Mesenchymal stem cell (in vitro differentiated cells and primary cell): ENCODE measurements at regions not wholly inside any gene's neighbourhood (a gene's known extent, or its start where the extent isn't known, plus 50 kb on each side); places are given as distances from the start of the nearest gene placed in this dataset.

Experiments
- DNase-seq: peaks from one replicate; pipeline ENCODE4 v3.0.0-alpha.2; 2013
- H2AFZ ChIP-seq: one replicate; pipeline ENCODE4 v1.6.1; 2013; ENCODE audit warnings: low read depth, mild to moderate bottlenecking, control low read depth, inconsistent platforms, low read length, moderate library complexity
- H2AK5ac ChIP-seq: 2 replicates; pipeline ENCODE4 v1.6.1; 2013; ENCODE audit warnings: low read length, moderate library complexity, mild to moderate bottlenecking, inconsistent platforms; ENCODE audit not compliant: severe bottlenecking
- H2BK120ac ChIP-seq: one replicate; pipeline ENCODE4 v1.6.1; 2013; ENCODE audit warnings: low read depth, mild to moderate bottlenecking, inconsistent platforms, low read length, moderate library complexity
- H2BK12ac ChIP-seq, 2 experiments: one replicate each; pipeline ENCODE4 v1.6.1; 2013; ENCODE audit warnings: inconsistent platforms in 2 of 2, low read length in 2 of 2, mild to moderate bottlenecking in 2 of 2, moderate library complexity in 2 of 2, control low read depth in 1 of 2
- H2BK15ac ChIP-seq: one replicate; pipeline ENCODE4 v1.6.1; 2013; ENCODE audit warnings: mild to moderate bottlenecking, low read depth, inconsistent platforms; ENCODE audit not compliant: poor library complexity, severe bottlenecking
- H2BK5ac ChIP-seq: 2 replicates; pipeline ENCODE4 v1.6.1; 2013; ENCODE audit warnings: low read depth, mild to moderate bottlenecking, low read length, control low read depth, inconsistent platforms; ENCODE audit not compliant: poor library complexity, severe bottlenecking
- H3K14ac ChIP-seq, 2 experiments: one replicate each; pipeline ENCODE4 v1.6.1; 2013; ENCODE audit warnings: inconsistent platforms in 2 of 2, low read length in 2 of 2, control low read depth in 1 of 2, mild to moderate bottlenecking in 1 of 2, moderate library complexity in 1 of 2
- H3K18ac ChIP-seq, 2 experiments: one replicate each; pipeline ENCODE4 v1.6.1; 2013; ENCODE audit warnings: inconsistent platforms in 2 of 2, low read length in 2 of 2, control low read depth in 1 of 2, low read depth in 1 of 2, mild to moderate bottlenecking in 1 of 2
- H3K23ac ChIP-seq, 2 experiments: one replicate each; pipeline ENCODE4 v1.6.1; 2013; ENCODE audit warnings: inconsistent platforms in 2 of 2, low read length in 2 of 2, mild to moderate bottlenecking in 2 of 2, moderate library complexity in 2 of 2, control low read depth in 1 of 2
- H3K27ac ChIP-seq: 2 replicates; pipeline ENCODE4 v1.5.1; 2013; ENCODE audit warnings: mild to moderate bottlenecking, moderate library complexity, low read length, control low read depth, inconsistent platforms; ENCODE audit not compliant: poor library complexity, severe bottlenecking
- H3K27me3 ChIP-seq, 2 experiments: 2 replicates each; pipeline versions ENCODE4 v1.6.1 to v1.7.0; 2013; ENCODE audit warnings: low read length in 2 of 2, mild to moderate bottlenecking in 2 of 2, moderate library complexity in 2 of 2, control low read depth in 1 of 2, inconsistent platforms in 1 of 2; ENCODE audit not compliant: control insufficient read depth in 1 of 2, insufficient read depth in 1 of 2
- H3K36me3 ChIP-seq, 2 experiments: 2 replicates each; pipeline versions ENCODE4 v1.6.1 to v1.7.0; 2013; ENCODE audit warnings: low read length in 2 of 2, control low read depth in 1 of 2, inconsistent platforms in 1 of 2, low read depth in 1 of 2, mild to moderate bottlenecking in 1 of 2; ENCODE audit not compliant: insufficient read depth in 2 of 2, control insufficient read depth in 1 of 2
- H3K4ac ChIP-seq, 2 experiments: one replicate each; pipeline ENCODE4 v1.6.1; 2013; ENCODE audit warnings: inconsistent platforms in 2 of 2, low read length in 2 of 2, mild to moderate bottlenecking in 2 of 2, moderate library complexity in 2 of 2, control low read depth in 1 of 2, low read depth in 1 of 2
- H3K4me1 ChIP-seq: 2 replicates; pipeline ENCODE4 v1.6.1; 2013; ENCODE audit warnings: low read depth, low read length, control low read depth; ENCODE audit not compliant: control insufficient read depth, insufficient read depth
- H3K4me2 ChIP-seq: 2 replicates; pipeline ENCODE4 v1.6.1; 2013; ENCODE audit warnings: low read length, mild to moderate bottlenecking, inconsistent platforms; ENCODE audit not compliant: poor library complexity, severe bottlenecking
- H3K4me3 ChIP-seq, 2 experiments: 2 replicates each; pipeline versions ENCODE4 v1.5.1 to v1.7.0; 2013; ENCODE audit warnings: low read length in 2 of 2, mild to moderate bottlenecking in 2 of 2, control low read depth in 1 of 2, low read depth in 1 of 2; ENCODE audit not compliant: insufficient read depth in 1 of 2
- H3K79me1 ChIP-seq: replicated peaks from 2 replicates; pipeline ENCODE4 v1.6.1; 2013; ENCODE audit warnings: mild to moderate bottlenecking, control low read depth, low read length, inconsistent platforms; ENCODE audit not compliant: poor library complexity, severe bottlenecking
- H3K9ac ChIP-seq: 2 replicates; pipeline ENCODE4 v1.7.0; 2013; ENCODE audit warnings: mild to moderate bottlenecking, low read length, moderate library complexity
- H3K9me3 ChIP-seq: 2 replicates; pipeline ENCODE4 v1.7.0; 2013; ENCODE audit warnings: mild to moderate bottlenecking, low read length; ENCODE audit not compliant: control insufficient read depth
- H4K8ac ChIP-seq: one replicate; pipeline ENCODE4 v1.6.1; 2013; ENCODE audit warnings: inconsistent platforms, mild to moderate bottlenecking, low read length, moderate library complexity
- H4K91ac ChIP-seq: one replicate; pipeline ENCODE4 v1.6.1; 2013; ENCODE audit warnings: mild to moderate bottlenecking, low read length, inconsistent platforms
- WGBS: methylation state at CpG from one replicate; pipeline ENCODE4 v1.1.7; 2013; ENCODE audit warnings: mixed read lengths; 5-methylcytosine and 5-hydroxymethylcytosine counted together

GRCh38 chr12:90243211-90243610 lies 534.6 kb upstream of the ATP2B1 start:
- H3K27me3 ChIP-seq: no peaks in the 10 kb centered on the region
- H3K36me3 ChIP-seq: no peaks in the 10 kb centered on the region
- no peak overlapping the region for H2BK15ac ChIP-seq
- H3K4ac ChIP-seq: no peak overlapping the region
- H3K9ac ChIP-seq: no peak overlapping the region
- H3K4me1 ChIP-seq: no peaks in the 10 kb centered on the region
- H2BK12ac ChIP-seq: no peak overlapping the region
- no peak overlapping the region for H2BK120ac ChIP-seq
- H3K27ac ChIP-seq: no peak overlapping the region
- H4K91ac ChIP-seq: no peak overlapping the region
- H2AK5ac ChIP-seq: no peak overlapping the region
- no peak overlapping the region for H4K8ac ChIP-seq
- H2BK5ac ChIP-seq: no peak overlapping the region
- no peaks in the 10 kb centered on the region for H3K79me1 ChIP-seq
- no peak overlapping the region for H3K23ac ChIP-seq
- H3K4me2 ChIP-seq: no peak overlapping the region
- no peak overlapping the region for H3K4me3 ChIP-seq
- H3K18ac ChIP-seq: no peak overlapping the region
- 100% methylated on average over 3 of the region's 4 CpGs for WGBS
- H3K9me3 ChIP-seq: no peaks in the 10 kb centered on the region
- DNase-seq: no peak
- no peak overlapping the region for H3K14ac ChIP-seq
- no peak overlapping the region for H2AFZ ChIP-seq

GRCh38 chr12:90239732-90240260 lies 531.2 kb upstream of the ATP2B1 start:
- Histone ChIP-seq H3K36me3 (no peaks in the 10 kb centered on the region), H3K9ac (no peak overlapping the region), H3K27me3 (no peaks in the 10 kb centered on the region), H3K79me1 (no peaks in the 10 kb centered on the region), H3K9me3 (no peaks in the 10 kb centered on the region), H3K14ac (no peak overlapping the region), H3K23ac (no peak overlapping the region), H2BK12ac (no peak overlapping the region), H3K4me1 (no peaks in the 10 kb centered on the region), H4K91ac (no peak overlapping the region), H3K4me3 (no peak overlapping the region), H2BK15ac (no peak overlapping the region), H3K4ac (no peak overlapping the region), H3K27ac (no peak overlapping the region), H2BK5ac (no peak overlapping the region), H4K8ac (no peak overlapping the region), H2AFZ (no peak overlapping the region), H3K18ac (no peak overlapping the region), H2AK5ac (no peak overlapping the region), H2BK120ac (no peak overlapping the region), H3K4me2 (no peak overlapping the region)
- DNase-seq: no peak
- WGBS: 100% methylated on average over 1 of the region's 1 CpG

GRCh38 chr12:90238663-90239271 lies 530.1 kb upstream of the ATP2B1 start:
- H3K4me1 ChIP-seq: peaks cover 3% of the 10 kb centered on the region
- WGBS: 75% methylated on average over 1 of the region's 2 CpGs

GRCh38 chr12:90237841-90238240 lies 529.2 kb upstream of the ATP2B1 start:
- no peak overlapping the region for H2BK15ac ChIP-seq
- no peak overlapping the region for H3K4me3 ChIP-seq
- no peaks in the 10 kb centered on the region for H3K27me3 ChIP-seq
- H2BK5ac ChIP-seq: no peak overlapping the region
- H2BK12ac ChIP-seq: no peak overlapping the region
- no peak for DNase-seq
- no peak overlapping the region for H3K14ac ChIP-seq
- no peak overlapping the region for H4K91ac ChIP-seq
- no peak overlapping the region for H3K4me2 ChIP-seq
- no peak overlapping the region for H3K4ac ChIP-seq
- H4K8ac ChIP-seq: no peak overlapping the region
- H2AK5ac ChIP-seq: no peak overlapping the region
- WGBS: 88% methylated on average over 2 of the region's 3 CpGs
- no peak overlapping the region for H3K18ac ChIP-seq
- no peaks in the 10 kb centered on the region for H3K36me3 ChIP-seq
- no peak overlapping the region for H2BK120ac ChIP-seq
- no peak overlapping the region for H3K9ac ChIP-seq
- H2AFZ ChIP-seq: no peak overlapping the region
- H3K27ac ChIP-seq: no peak overlapping the region
- H3K23ac ChIP-seq: no peak overlapping the region
- H3K4me1 ChIP-seq: peaks cover 3% of the 10 kb centered on the region
- H3K79me1 ChIP-seq: no peaks in the 10 kb centered on the region
- H3K9me3 ChIP-seq: no peaks in the 10 kb centered on the region

More at GRCh38 chr12:90238663-90239271, 530.1 kb upstream of the ATP2B1 start:
- H2BK120ac ChIP-seq: no peak overlapping the region
- H2AFZ ChIP-seq: no peak overlapping the region
- no peak overlapping the region for H2AK5ac ChIP-seq
- H3K9me3 ChIP-seq: no peaks in the 10 kb centered on the region
- H3K23ac ChIP-seq: no peak overlapping the region
- H3K36me3 ChIP-seq: no peaks in the 10 kb centered on the region
- H3K4me2 ChIP-seq: no peak overlapping the region
- H3K9ac ChIP-seq: no peak overlapping the region
- H3K27ac ChIP-seq: no peak overlapping the region
- H2BK5ac ChIP-seq: no peak overlapping the region
- no peak overlapping the region for H4K91ac ChIP-seq
- no peak for DNase-seq
- H2BK12ac ChIP-seq: no peak overlapping the region
- H2BK15ac ChIP-seq: no peak overlapping the region
- no peak overlapping the region for H3K4me3 ChIP-seq
- H3K18ac ChIP-seq: no peak overlapping the region
- no peak overlapping the region for H4K8ac ChIP-seq
- H3K79me1 ChIP-seq: no peaks in the 10 kb centered on the region
- H3K27me3 ChIP-seq: no peaks in the 10 kb centered on the region
- no peak overlapping the region for H3K14ac ChIP-seq
- no peak overlapping the region for H3K4ac ChIP-seq
